Ishikawa (cell line): ENCODE measurements at regions not wholly inside any gene's neighbourhood (a gene's known extent, or its start where the extent isn't known, plus 50 kb on each side); places are given as distances from the start of the nearest gene placed in this dataset.

Source experiments
- CEBPB ChIP-seq: IDR thresholded peaks from 2 replicates; pipeline ENCODE4 v1.6.1; 2012
- EGR1 ChIP-seq: IDR thresholded peaks from 2 replicates; pipeline ENCODE4 v1.6.1; 2012
- EP300 ChIP-seq: IDR thresholded peaks from 2 replicates; pipeline ENCODE4 v1.6.1; 2012; ENCODE audit warnings: borderline replicate concordance
- NFIC ChIP-seq: IDR thresholded peaks from 2 replicates; pipeline ENCODE4 v1.6.1; 2012
- TAF1 ChIP-seq: IDR thresholded peaks from 2 replicates; pipeline ENCODE4 v1.6.1; 2012; ENCODE audit warnings: low read depth, mild to moderate bottlenecking
- TCF12 ChIP-seq: IDR thresholded peaks from 2 replicates; pipeline ENCODE4 v1.6.1; 2012; ENCODE audit warnings: low read depth
- TEAD4 ChIP-seq: IDR thresholded peaks from 2 replicates; pipeline ENCODE4 v1.6.1; 2012
- TF ChIP-seq, protein P1 (sequence below): IDR thresholded peaks from 2 replicates; pipeline ENCODE4 v1.6.1; 2012; ENCODE audit warnings: low read depth, mild to moderate bottlenecking
- TF ChIP-seq, protein P2 (sequence below): IDR thresholded peaks from 2 replicates; pipeline ENCODE4 v1.6.1; 2012

DNA sequence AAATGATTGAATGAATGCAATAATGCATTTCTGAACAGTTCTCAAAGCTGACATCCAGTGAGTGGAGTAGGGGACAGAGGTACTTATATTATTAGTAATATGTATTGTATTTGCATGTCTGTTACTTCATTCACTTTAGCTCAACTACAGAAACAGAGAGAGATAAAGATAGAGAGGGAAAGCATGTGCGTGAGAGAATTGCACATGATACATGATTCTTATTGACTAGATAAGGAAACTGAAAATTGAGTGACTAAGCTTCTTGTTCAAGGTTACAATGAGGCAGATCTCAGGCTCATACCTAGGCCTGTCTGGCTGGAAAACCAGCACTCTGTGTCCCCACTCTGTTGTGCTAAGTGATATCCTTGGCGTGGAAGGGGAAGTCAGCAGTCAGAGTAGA, 337.7 kb upstream of the KLF4 start:
- TF ChIP-seq, protein P1, sequence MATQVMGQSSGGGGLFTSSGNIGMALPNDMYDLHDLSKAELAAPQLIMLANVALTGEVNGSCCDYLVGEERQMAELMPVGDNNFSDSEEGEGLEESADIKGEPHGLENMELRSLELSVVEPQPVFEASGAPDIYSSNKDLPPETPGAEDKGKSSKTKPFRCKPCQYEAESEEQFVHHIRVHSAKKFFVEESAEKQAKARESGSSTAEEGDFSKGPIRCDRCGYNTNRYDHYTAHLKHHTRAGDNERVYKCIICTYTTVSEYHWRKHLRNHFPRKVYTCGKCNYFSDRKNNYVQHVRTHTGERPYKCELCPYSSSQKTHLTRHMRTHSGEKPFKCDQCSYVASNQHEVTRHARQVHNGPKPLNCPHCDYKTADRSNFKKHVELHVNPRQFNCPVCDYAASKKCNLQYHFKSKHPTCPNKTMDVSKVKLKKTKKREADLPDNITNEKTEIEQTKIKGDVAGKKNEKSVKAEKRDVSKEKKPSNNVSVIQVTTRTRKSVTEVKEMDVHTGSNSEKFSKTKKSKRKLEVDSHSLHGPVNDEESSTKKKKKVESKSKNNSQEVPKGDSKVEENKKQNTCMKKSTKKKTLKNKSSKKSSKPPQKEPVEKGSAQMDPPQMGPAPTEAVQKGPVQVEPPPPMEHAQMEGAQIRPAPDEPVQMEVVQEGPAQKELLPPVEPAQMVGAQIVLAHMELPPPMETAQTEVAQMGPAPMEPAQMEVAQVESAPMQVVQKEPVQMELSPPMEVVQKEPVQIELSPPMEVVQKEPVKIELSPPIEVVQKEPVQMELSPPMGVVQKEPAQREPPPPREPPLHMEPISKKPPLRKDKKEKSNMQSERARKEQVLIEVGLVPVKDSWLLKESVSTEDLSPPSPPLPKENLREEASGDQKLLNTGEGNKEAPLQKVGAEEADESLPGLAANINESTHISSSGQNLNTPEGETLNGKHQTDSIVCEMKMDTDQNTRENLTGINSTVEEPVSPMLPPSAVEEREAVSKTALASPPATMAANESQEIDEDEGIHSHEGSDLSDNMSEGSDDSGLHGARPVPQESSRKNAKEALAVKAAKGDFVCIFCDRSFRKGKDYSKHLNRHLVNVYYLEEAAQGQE: no peak
- TF ChIP-seq, protein P2, sequence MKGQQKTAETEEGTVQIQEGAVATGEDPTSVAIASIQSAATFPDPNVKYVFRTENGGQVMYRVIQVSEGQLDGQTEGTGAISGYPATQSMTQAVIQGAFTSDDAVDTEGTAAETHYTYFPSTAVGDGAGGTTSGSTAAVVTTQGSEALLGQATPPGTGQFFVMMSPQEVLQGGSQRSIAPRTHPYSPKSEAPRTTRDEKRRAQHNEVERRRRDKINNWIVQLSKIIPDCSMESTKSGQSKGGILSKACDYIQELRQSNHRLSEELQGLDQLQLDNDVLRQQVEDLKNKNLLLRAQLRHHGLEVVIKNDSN: no peak
- TF ChIP-seq EGR1 (no peak), TEAD4 (no peak), CEBPB (no peak), TAF1 (no peak), EP300 (no peak), TCF12 (no peak), NFIC (no peak)
